HEK293 (cell line): ENCODE measurements at regions not wholly inside any gene's neighbourhood (a gene's known extent, or its start where the extent isn't known, plus 50 kb on each side); places are given as distances from the start of the nearest gene placed in this dataset.

Experiments
- CTCF ChIA-PET: fragments of 350-600 bp; formaldehyde crosslinking; extraction: SDS; loops from one replicate; lab custom pipeline; 2021; ENCODE audit warnings: antibody characterized with exemption; lab: Yijun Ruan, JAX
- POLR2A ChIA-PET: fragments of 300-600 bp; formaldehyde crosslinking; extraction: SDS; loops from one replicate; lab custom pipeline; 2020; ENCODE audit warnings: antibody characterized with exemption, inconsistent platforms; lab: Yijun Ruan, JAX
- H3K27ac ChIP-seq: fragments of 200-500 bp; sonication (Bioruptor generic); 2 replicates; pipeline ENCODE4 v1.5.1; 2014; ENCODE audit warnings: low read depth, low read length, control low read depth, inconsistent platforms; ENCODE audit errors: extremely low read depth
- H3K36me3 ChIP-seq, 2 experiments: fragments of 200-500 bp in 1 of 2; sonication (Bioruptor generic) in 1 of 2; 1 replicate in 1 of 2; 2 replicates in 1 of 2; pipeline ENCODE4 v1.5.1; 2014 to 2017; ENCODE audit warnings: inconsistent platforms in 2 of 2, low read length in 2 of 2; ENCODE audit not compliant: control insufficient read depth in 2 of 2, insufficient read depth in 1 of 2
- H3K4me1 ChIP-seq: fragments of 200-500 bp; sonication (Bioruptor generic); 2 replicates; pipeline ENCODE4 v1.5.1; 2014; ENCODE audit warnings: mild to moderate bottlenecking, low read length, inconsistent platforms; ENCODE audit not compliant: control insufficient read depth, insufficient read depth
- H3K4me3 ChIP-seq: 2 replicates; pipeline ENCODE4 v1.5.1; 2011; ENCODE audit warnings: low read depth, mild to moderate bottlenecking, control low read depth, low read length, moderate library complexity
- H3K9me3 ChIP-seq: fragments of 200-500 bp; sonication (Bioruptor generic); 2 replicates; pipeline ENCODE4 v1.5.1; 2014; ENCODE audit warnings: low read depth, low read length, inconsistent platforms; ENCODE audit not compliant: control insufficient read depth, insufficient read depth
- RBAK ChIP-seq: fragments of 450-650 bp; formaldehyde crosslinking; IDR thresholded peaks from 2 replicates; pipeline ENCODE4 v1.5.1; 2016; ENCODE audit warnings: missing biosample characterization, missing genetic modification characterization
- ZNF202 ChIP-seq: fragments of 450-650 bp; formaldehyde crosslinking; IDR thresholded peaks from 2 replicates; pipeline ENCODE4 v1.5.1; 2016; ENCODE audit warnings: missing biosample characterization, missing genetic modification characterization, borderline replicate concordance
- ZNF426 ChIP-seq: fragments of 450-650 bp; formaldehyde crosslinking; IDR thresholded peaks from 2 replicates; pipeline ENCODE4 v1.5.1; 2017; ENCODE audit warnings: missing biosample characterization, missing genetic modification characterization, mild to moderate bottlenecking, inconsistent platforms, moderate library complexity
- ZNF530 ChIP-seq: fragments of 450-650 bp; formaldehyde crosslinking; IDR thresholded peaks from 2 replicates; pipeline ENCODE4 v1.5.1; 2016; ENCODE audit warnings: low read depth, missing biosample characterization, missing genetic modification characterization
- ZNF561 ChIP-seq: fragments of 450-650 bp; IDR thresholded peaks from 2 replicates; pipeline ENCODE4 v1.5.1; 2018; ENCODE audit warnings: missing biosample characterization, missing genetic modification characterization, borderline replicate concordance
- ZNF843 ChIP-seq: fragments of 450-650 bp; formaldehyde crosslinking; IDR thresholded peaks from 2 replicates; pipeline ENCODE4 v1.5.1; 2016; ENCODE audit warnings: missing biosample characterization, missing genetic modification characterization
- TF ChIP-seq, protein P1 (sequence below): fragments of 450-650 bp; formaldehyde crosslinking; IDR thresholded peaks from 2 replicates; pipeline ENCODE4 v1.5.1; 2016; ENCODE audit warnings: missing biosample characterization, missing genetic modification characterization, low read depth
- TF ChIP-seq, protein P2 (sequence below): fragments of 450-650 bp; formaldehyde crosslinking; IDR thresholded peaks from 2 replicates; pipeline ENCODE4 v1.5.1; 2016; ENCODE audit warnings: missing biosample characterization, missing genetic modification characterization, borderline replicate concordance
- TF ChIP-seq, protein P3 (sequence below): fragments of 450-650 bp; formaldehyde crosslinking; IDR thresholded peaks from 2 replicates; pipeline ENCODE4 v1.5.1; 2016; ENCODE audit warnings: missing biosample characterization, missing genetic modification characterization, borderline replicate concordance
- TF ChIP-seq, protein P4 (sequence below): sonication (generic); formaldehyde crosslinking; IDR thresholded peaks from 2 replicates; pipeline ENCODE4 v1.8.1; 2022; ENCODE audit warnings: mild to moderate bottlenecking, moderate library complexity, missing genetic modification reagents
- TF ChIP-seq, protein P5 (sequence below): fragments of 450-650 bp; formaldehyde crosslinking; IDR thresholded peaks from 2 replicates; pipeline ENCODE4 v1.5.1; 2016; ENCODE audit warnings: missing biosample characterization, missing genetic modification characterization

DNA sequence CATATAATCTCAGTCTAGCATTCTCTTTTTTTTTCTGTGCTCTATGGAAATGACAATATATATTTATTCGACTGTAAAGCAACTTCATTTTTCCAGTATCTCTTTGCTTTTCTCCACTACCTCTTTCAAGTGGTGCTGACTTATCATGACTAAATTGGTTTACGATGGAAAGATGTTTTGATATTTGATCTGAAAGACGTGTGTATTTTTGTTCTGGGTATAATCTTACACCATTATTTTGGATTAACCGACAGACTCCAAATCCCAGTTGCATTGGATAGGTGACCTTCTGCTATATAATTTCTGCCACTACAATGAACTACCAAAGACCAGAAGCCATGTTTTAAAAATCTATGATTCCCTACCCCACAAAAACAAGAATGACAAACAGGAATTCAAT is 380.5 kb upstream of the NFE2L3 start (continued):
- TF ChIP-seq, protein P1, sequence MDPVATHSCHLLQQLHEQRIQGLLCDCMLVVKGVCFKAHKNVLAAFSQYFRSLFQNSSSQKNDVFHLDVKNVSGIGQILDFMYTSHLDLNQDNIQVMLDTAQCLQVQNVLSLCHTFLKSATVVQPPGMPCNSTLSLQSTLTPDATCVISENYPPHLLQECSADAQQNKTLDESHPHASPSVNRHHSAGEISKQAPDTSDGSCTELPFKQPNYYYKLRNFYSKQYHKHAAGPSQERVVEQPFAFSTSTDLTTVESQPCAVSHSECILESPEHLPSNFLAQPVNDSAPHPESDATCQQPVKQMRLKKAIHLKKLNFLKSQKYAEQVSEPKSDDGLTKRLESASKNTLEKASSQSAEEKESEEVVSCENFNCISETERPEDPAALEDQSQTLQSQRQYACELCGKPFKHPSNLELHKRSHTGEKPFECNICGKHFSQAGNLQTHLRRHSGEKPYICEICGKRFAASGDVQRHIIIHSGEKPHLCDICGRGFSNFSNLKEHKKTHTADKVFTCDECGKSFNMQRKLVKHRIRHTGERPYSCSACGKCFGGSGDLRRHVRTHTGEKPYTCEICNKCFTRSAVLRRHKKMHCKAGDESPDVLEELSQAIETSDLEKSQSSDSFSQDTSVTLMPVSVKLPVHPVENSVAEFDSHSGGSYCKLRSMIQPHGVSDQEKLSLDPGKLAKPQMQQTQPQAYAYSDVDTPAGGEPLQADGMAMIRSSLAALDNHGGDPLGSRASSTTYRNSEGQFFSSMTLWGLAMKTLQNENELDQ (tag by site-specific recombination): no peak
- 0 out of 2 replicates have a peak, but pooled peaks have one; percentile 22 for TF ChIP-seq ZNF843 (tag by site-specific recombination)
- TF ChIP-seq, all 188 proteins: peak for 4

DNA sequence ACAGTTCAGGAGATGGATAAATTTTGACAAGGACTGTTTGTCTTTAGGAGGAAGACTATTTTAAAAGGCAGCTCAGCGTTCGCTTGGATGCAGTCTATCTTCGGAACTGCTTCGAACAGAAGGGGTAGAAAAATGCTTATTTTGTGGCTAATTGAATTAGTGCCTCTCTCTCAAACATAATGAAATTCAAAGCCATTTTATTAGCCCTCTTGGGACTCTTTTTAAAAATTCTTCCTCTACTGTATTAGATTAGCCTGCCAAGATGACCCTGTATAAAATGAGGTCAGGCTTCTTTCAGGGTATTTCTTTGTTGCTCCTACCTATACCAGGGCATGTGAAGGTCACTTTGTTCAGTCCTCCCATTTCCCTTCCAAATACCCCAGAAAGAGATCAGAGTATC is 379.2 kb upstream of the NFE2L3 start:
- ChIA-PET POLR2A (interaction anchor here (0.6 kb wide), 1 partner anchor 1263 kb away, joined by 4 read pairs; no protein-coding TSS in a partner anchor), CTCF (no interaction called here)
- Histone ChIP-seq H3K36me3 (no peaks in the 10 kb centered on the region), H3K27ac (no peak overlapping the region), H3K4me3 (no peak overlapping the region), H3K9me3 (no peaks in the 10 kb centered on the region), H3K4me1 (peaks cover 13% of the 10 kb centered on the region)
- TF ChIP-seq, protein P2, sequence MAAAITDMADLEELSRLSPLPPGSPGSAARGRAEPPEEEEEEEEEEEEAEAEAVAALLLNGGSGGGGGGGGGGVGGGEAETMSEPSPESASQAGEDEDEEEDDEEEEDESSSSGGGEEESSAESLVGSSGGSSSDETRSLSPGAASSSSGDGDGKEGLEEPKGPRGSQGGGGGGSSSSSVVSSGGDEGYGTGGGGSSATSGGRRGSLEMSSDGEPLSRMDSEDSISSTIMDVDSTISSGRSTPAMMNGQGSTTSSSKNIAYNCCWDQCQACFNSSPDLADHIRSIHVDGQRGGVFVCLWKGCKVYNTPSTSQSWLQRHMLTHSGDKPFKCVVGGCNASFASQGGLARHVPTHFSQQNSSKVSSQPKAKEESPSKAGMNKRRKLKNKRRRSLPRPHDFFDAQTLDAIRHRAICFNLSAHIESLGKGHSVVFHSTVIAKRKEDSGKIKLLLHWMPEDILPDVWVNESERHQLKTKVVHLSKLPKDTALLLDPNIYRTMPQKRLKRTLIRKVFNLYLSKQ: no peak
- TF ChIP-seq ZNF426 (tag by site-specific recombination): no peak
- no peak for TF ChIP-seq ZNF530 (tag by site-specific recombination)
- TF ChIP-seq, protein P3, sequence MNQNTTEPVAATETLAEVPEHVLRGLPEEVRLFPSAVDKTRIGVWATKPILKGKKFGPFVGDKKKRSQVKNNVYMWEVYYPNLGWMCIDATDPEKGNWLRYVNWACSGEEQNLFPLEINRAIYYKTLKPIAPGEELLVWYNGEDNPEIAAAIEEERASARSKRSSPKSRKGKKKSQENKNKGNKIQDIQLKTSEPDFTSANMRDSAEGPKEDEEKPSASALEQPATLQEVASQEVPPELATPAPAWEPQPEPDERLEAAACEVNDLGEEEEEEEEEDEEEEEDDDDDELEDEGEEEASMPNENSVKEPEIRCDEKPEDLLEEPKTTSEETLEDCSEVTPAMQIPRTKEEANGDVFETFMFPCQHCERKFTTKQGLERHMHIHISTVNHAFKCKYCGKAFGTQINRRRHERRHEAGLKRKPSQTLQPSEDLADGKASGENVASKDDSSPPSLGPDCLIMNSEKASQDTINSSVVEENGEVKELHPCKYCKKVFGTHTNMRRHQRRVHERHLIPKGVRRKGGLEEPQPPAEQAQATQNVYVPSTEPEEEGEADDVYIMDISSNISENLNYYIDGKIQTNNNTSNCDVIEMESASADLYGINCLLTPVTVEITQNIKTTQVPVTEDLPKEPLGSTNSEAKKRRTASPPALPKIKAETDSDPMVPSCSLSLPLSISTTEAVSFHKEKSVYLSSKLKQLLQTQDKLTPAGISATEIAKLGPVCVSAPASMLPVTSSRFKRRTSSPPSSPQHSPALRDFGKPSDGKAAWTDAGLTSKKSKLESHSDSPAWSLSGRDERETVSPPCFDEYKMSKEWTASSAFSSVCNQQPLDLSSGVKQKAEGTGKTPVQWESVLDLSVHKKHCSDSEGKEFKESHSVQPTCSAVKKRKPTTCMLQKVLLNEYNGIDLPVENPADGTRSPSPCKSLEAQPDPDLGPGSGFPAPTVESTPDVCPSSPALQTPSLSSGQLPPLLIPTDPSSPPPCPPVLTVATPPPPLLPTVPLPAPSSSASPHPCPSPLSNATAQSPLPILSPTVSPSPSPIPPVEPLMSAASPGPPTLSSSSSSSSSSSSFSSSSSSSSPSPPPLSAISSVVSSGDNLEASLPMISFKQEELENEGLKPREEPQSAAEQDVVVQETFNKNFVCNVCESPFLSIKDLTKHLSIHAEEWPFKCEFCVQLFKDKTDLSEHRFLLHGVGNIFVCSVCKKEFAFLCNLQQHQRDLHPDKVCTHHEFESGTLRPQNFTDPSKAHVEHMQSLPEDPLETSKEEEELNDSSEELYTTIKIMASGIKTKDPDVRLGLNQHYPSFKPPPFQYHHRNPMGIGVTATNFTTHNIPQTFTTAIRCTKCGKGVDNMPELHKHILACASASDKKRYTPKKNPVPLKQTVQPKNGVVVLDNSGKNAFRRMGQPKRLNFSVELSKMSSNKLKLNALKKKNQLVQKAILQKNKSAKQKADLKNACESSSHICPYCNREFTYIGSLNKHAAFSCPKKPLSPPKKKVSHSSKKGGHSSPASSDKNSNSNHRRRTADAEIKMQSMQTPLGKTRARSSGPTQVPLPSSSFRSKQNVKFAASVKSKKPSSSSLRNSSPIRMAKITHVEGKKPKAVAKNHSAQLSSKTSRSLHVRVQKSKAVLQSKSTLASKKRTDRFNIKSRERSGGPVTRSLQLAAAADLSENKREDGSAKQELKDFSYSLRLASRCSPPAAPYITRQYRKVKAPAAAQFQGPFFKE (tag by site-specific recombination): no peak
- no peak for TF ChIP-seq ZNF202 (tag by site-specific recombination)
- TF ChIP-seq, protein P4, sequence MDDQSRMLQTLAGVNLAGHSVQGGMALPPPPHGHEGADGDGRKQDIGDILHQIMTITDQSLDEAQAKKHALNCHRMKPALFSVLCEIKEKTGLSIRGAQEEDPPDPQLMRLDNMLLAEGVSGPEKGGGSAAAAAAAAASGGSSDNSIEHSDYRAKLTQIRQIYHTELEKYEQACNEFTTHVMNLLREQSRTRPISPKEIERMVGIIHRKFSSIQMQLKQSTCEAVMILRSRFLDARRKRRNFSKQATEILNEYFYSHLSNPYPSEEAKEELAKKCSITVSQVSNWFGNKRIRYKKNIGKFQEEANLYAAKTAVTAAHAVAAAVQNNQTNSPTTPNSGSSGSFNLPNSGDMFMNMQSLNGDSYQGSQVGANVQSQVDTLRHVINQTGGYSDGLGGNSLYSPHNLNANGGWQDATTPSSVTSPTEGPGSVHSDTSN (CRISPR knock-in tag): no peak
- TF ChIP-seq ZNF561 (tag by site-specific recombination): no peak
- TF ChIP-seq RBAK: no peak

DNA sequence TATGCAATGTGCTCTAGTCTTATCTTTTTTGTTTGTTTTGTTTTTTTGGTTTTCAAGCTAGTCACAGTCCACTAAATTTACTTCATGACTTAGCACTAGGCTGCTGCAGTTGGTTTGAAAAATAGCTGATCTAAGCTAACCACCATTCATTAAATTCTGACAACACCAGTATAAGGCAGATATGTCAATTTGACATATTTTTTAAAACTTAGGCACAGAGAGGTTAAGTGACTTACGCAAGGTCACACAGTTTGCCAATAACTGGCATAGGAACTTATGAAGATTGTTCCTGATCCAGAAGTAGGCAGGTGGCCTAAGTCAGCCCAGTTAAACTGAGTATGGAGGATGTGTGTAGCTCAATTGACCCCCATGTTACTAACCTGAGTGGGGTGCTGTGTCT is 377.3 kb upstream of the NFE2L3 start:
- ChIA-PET POLR2A (no interaction called here), CTCF (interaction anchor here (1.4 kb wide), 1 partner anchor 54 kb away, joined by 6 read pairs; no protein-coding TSS in a partner anchor)
- Histone ChIP-seq H3K36me3 (no peaks in the 10 kb centered on the region), H3K4me1 (peaks cover 19% of the 10 kb centered on the region), H3K4me3 (no peak overlapping the region), H3K27ac (no peak overlapping the region), H3K9me3 (no peaks in the 10 kb centered on the region)
- TF ChIP-seq, protein P5, sequence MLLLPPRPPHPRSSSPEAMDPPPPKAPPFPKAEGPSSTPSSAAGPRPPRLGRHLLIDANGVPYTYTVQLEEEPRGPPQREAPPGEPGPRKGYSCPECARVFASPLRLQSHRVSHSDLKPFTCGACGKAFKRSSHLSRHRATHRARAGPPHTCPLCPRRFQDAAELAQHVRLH: 0 out of 2 replicates have a peak, but pooled peaks have one; percentile 12
- no peak for TF ChIP-seq ZNF202 (tag by site-specific recombination)
